HG02623 (cell line): ENCODE measurements at regions not wholly inside any gene's neighbourhood (a gene's known extent, or its start where the extent isn't known, plus 50 kb on each side); places are given as distances from the start of the nearest gene placed in this dataset.

Experiments
- ATAC-seq: cut with Tn5 transposase; IDR thresholded peaks from one replicate; pipeline ENCODE4 v1.9.1; 2021; ENCODE audit warnings: moderate library complexity; ENCODE audit not compliant: unreplicated experiment

DNA sequence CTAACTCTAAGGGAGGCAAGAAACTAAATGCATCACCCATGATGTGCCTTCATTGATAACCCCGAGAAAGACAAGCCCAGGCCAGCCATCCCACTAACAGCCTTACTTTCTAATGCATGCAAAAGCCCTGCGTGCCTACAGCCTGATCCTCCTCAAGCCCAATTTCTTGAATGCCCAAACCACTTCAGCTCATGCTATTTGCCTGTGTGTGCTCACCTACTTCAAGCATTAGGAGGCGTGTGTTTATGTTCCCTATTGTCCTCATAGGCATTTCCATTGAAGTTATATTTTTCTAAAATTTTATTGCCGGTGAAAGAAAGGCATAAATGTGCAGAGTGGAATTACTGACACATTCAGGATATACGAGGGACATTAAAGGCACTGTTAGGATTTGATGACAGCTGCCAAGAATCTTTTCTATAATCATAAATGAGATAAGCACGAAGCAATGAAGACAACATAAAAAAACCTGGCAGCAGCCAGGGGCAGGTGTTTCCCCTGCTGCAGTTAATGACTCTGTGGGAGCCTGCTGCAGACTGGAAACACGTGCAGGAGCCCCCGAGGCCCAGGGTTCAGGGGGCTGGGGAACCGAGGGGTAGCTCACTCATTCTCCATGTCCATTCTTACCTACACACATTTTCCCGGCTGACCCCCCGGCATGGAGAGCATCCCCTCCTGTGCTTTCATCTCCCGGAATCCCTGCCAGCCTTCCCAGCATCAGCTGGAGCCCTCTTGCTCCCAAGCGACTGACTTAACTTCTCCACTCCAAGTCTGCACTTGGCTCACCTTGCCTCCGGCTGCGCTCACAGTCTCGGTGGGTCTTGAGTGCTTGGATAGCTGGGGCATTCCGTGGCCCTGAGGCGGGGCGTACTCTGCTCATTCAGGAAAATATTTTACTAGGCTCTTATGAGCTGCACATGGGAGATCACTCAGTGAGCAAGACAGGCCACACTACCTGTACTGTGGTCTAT, 292.3 kb upstream of the SIX2 start:
- no peak for ATAC-seq

GRCh38 chr2:45300026-45300750, 290.9 kb upstream of the SIX2 start:
- no peak for ATAC-seq

DNA sequence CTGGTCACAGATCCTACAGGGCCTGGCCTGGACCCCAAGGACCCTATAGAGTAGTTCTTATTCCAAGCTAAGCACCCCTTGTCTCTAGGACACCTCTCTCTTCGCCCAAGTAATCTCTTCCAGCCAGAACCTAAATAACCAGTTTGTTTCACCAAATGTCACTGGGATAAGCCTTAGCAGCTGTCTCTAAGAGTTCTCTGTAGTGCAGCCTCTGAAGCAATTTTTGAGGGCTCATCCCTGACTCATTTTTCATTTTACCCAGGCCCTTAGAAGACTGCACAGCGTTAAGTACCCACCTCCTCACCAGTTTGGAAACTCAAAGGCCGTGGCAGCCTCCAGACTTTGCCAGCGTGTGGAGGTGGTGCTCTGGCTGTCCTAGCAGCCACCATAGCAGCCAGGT, 290.1 kb upstream of the SIX2 start:
- ATAC-seq, result no peak

- ATAC-seq, result no peak
Measured at GRCh38 chr2:45293182-45293581, 283.9 kb upstream of the SIX2 start.

DNA sequence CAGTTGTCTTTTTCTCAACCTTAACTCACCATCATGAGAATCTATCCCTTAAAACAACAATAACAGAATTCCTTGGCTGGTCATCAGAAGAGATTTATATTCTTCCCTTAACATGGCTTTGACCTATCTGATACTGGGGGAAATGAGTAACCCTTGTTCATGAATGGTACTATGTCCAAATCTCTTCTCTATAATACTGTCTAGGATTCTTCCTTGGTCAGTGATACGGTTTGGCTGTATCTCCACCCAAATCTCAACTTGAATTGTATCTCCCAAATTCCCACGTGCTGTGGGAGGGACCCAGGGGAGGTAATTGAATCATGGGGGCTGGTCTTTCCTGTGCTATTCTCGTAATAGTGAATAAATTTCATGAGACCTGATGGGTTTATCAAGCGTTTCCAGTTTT, 282.0 kb upstream of the SIX2 start:
- ATAC-seq, result no peak

- peak; percentile 83 for ATAC-seq
Measured at GRCh38 chr2:45289997-45290709, 280.9 kb upstream of the SIX2 start.

DNA sequence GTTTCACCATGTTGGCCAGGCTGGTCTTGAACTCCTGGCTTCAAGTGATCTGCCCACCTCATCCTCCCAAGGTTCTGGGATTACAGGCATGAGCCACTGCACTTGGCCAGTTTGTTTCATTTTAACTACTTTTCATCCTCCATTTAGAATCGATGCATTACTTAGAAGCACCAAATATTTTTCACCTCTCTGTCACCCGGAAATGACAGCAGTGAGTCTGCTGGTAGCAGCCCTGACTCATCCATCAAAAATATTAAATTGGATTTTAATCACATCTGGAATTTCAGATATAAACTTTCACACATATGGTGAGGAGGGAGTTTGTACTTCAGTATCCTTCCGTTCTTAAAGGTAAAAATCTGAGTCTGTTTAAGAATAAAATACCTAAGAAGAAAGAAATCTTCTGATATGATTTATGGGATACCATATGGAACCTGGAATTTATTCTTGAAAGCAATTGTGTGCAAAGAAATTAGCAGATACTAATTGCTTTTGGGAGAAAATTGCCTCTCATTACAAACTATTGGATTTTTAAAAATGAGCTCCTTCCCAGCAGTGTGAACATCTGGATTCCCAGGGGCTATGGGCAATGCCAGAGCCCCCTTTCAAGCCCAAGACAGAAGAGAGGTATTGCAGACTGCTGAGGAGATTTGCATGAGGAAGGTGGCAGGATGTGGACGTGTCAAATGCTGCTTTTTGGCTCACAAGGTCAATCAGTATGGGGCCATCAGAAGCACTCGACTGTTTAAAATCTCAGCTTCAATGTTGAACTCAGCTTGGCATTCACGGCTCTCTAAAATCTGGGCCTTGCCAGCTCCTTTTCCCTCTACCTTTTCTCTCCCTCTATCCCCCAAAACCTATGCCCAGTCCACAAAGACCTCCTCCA, 279.5 kb upstream of the SIX2 start:
- no peak for ATAC-seq

DNA sequence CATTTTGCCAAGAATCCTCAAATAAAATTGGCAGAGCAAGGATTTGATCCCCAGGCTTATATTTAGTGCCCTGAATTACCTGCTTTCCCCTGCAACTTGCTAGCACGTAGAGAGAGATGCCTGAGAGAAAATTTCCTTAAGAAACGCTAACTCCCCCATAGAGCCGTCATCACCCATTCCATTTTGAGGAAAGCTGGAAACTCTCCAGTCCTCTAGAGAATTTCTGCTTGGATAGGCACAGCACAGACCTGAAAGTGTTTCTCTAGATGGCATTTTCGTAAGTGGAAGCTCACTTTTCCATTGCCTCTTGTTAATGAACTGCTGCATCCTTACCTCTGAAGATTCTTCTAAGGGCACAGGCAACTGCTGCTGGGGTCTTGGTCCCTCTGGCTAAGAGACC, 277.8 kb upstream of the SIX2 start:
- no peak for ATAC-seq

DNA sequence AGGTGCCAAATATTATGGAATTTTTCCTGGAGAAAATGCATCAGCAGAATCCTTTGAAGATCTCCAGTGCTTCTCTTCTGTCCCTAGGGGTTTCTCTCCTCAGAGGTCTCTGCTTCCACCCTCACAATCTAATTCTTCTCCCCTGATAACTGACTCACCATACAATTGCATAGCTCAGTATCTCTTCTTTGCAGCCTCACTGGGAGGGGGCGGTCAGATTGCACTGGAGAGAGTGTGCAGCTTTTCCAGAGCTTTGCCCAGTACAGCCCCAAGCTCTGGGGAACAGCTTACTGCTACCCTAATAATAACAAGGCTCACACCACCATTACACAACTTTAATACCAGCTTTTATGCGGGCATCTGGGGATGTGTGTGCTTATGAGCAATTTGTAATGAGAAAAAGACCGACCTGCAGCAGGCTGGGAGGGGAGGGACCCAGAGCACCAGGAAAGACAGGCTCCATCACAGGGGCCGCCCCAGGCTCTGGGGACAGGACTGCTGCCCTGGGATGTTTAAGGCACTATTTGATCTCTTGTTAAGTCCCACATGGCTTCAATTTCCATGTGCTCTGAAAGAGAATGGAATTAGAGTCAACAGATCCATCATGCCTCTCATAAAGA, 276.6 kb upstream of the SIX2 start:
- no peak for ATAC-seq

- ATAC-seq, result no peak
Measured at GRCh38 chr2:45285311-45285710, 276.1 kb upstream of the SIX2 start.

GRCh38 chr2:45284621-45284995, 275.4 kb upstream of the SIX2 start:
- no peak for ATAC-seq

- no peak for ATAC-seq
Measured at GRCh38 chr2:45283764-45284620, 274.7 kb upstream of the SIX2 start.

- ATAC-seq, result no peak
Measured at GRCh38 chr2:45282646-45283045, 273.4 kb upstream of the SIX2 start.

GRCh38 chr2:45281311-45281710, 272.1 kb upstream of the SIX2 start:
- no peak for ATAC-seq

- no peak for ATAC-seq
Measured at GRCh38 chr2:45280794-45281193, 271.5 kb upstream of the SIX2 start.

DNA sequence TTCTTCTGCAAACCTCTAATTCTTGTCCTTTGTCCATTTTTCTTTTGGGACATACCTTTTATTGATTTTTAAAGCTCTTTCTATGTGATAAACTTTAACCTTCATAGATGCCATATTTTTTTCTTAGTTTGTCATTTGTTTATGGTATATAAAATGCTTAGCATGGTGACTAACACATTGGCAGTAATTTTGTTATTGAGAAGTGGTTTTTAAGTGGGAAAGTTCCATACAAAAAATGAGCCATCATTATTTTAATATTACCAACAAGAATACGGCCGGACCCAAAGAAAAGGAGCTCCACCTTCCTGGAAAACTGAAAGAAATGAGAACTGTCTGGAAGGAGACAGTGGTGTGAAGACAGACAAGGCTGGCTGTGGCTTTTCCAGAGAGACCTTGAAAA, 270.1 kb upstream of the SIX2 start:
- no peak for ATAC-seq

- ATAC-seq, result no peak
Measured at GRCh38 chr2:45278365-45279078, 269.3 kb upstream of the SIX2 start.

DNA sequence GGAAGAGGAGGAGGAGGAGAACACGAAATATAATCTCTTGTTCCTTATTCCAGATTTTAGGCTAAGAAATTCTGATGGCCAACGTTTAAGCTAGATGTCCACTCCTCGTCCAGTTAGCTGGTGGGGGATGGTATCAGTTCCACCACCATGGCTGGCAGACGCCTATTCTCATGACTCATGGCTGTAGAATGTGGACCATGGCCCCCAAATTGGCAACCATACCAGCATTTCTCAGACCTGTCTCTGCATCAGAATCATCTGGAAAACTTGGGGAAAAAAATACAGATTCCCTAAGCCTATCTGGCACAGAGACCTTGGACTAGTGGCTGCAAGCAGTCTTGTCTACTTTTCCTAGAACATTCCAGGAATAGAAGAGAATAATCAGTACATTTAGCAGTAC, 267.7 kb upstream of the SIX2 start:
- no peak for ATAC-seq

- ATAC-seq, result no peak
Measured at GRCh38 chr2:45275806-45276205, 266.6 kb upstream of the SIX2 start.
